Heart left ventricle (tissue), 16 donors: ENCODE measurements at regions not wholly inside any gene's neighbourhood (a gene's known extent, or its start where the extent isn't known, plus 50 kb on each side); places are given as distances from the start of the nearest gene placed in this dataset.

ENCODE experiments used
- ATAC-seq, 4 donors: fragments of 200-7000 bp; cut with Tn5 transposase; one replicate each; pipeline ENCODE4 v1.9.1; 2020 to 2022; ENCODE audit warnings: moderate library complexity in 4 of 4, mild to moderate bottlenecking in 3 of 4, moderate number of reproducible peaks in 1 of 4
- DNase-seq, 5 donors: peaks; one replicate each; pipeline ENCODE4 v3.0.0-alpha.2; 2020
- H3K27ac ChIP-seq, 12 donors: fragments of 200-600 bp; sonication (generic) in 4 of 12; one replicate each; pipeline versions ENCODE4 v1.5.0 to v1.8.0; 2016 to 2022; ENCODE audit warnings: mild to moderate bottlenecking in 2 of 12
- H3K27me3 ChIP-seq, 9 donors: fragments of 200-600 bp; sonication (generic) in 2 of 9; one replicate each; pipeline versions ENCODE4 v1.5.1 to v1.8.0; 2016 to 2022; ENCODE audit warnings: mild to moderate bottlenecking in 3 of 9
- H3K36me3 ChIP-seq, 9 donors: fragments of 200-600 bp; sonication (generic) in 2 of 9; one replicate each; pipeline versions ENCODE4 v1.5.0 to v1.8.0; 2018 to 2022; ENCODE audit warnings: mild to moderate bottlenecking in 2 of 9
- H3K4me1 ChIP-seq, 12 donors: fragments of 200-600 bp; sonication (generic) in 4 of 12; one replicate each; pipeline versions ENCODE4 v1.5.0 to v1.8.0; 2016 to 2022; ENCODE audit warnings: mild to moderate bottlenecking in 3 of 12
- H3K4me3 ChIP-seq, 12 donors: fragments of 200-600 bp; sonication (generic) in 4 of 12; one replicate each; pipeline versions ENCODE4 v1.5.0 to v1.8.0; 2017 to 2022; ENCODE audit warnings: mild to moderate bottlenecking in 9 of 12, moderate library complexity in 4 of 12
- H3K9me3 ChIP-seq, 12 donors: fragments of 200-600 bp; sonication (generic) in 4 of 12; one replicate each; pipeline versions ENCODE4 v1.5.0 to v1.8.0; 2016 to 2022; ENCODE audit warnings: mild to moderate bottlenecking in 1 of 12
- POLR2A ChIP-seq, 2 donors: fragments of 450-650 bp; IDR thresholded peaks; one replicate each; pipeline ENCODE4 v1.6.1; 2017; ENCODE audit warnings: antibody characterized with exemption in 2 of 2, mild to moderate bottlenecking in 2 of 2, moderate library complexity in 2 of 2
- WGBS, 4 donors: extraction: QIAGEN DNeasy Blood & Tissue Kit in 2 of 4; methylation state at CpG; one replicate each; pipeline versions ENCODE4 v1.1.5 to v1.1.7; 2013 to 2018; 5-methylcytosine and 5-hydroxymethylcytosine counted together
- intact Hi-C, 10 donors: fragments of 100-400 bp; cut with DNase I; formaldehyde crosslinking; loops; one replicate each; pipeline versions ENCODE4 v1.11.1 to v1.14.2; 2022
- TF ChIP-seq, protein P1 (sequence below), 12 donors: fragments of 200-600 bp; sonication (generic) in 4 of 12; IDR thresholded peaks; one replicate each; pipeline versions ENCODE4 v1.5.0 to v1.8.0; 2018 to 2022; ENCODE audit warnings: antibody characterized with exemption in 12 of 12, mild to moderate bottlenecking in 5 of 12
- donor health status: ischemic (EF 13 %, LVEDD 7.1; RV severe dilation, severe dysfunction).
- donor health status: healthy with polysubstance abuse.
- donor health status: DM: no; HTN: yes; CAD: no.
- donor health status: DM: no; HTN: no; CAD: no.
- donor health status: ischemic (EF 25% LVEDD 6.9; RV normal size, moderate dysfunction).
- donor health status: ischemic (EF 25% LVEDD 5.7; RV mildly dilated, moderate dysfunction).
- donor health status: healthy.
- donor health status: DM: yes; HTN: yes; CAD: no.
- donor health status: ischemic (EF 35%, LVEDD 5.7; RV mildly dilated, moderate dysfunction).
- donor health status: nonischemic (EF 11% LVEDD 7.7; RV severe dilation, severe dysfunction).
- donor health status: DM: yes; HTN: yes; CAD: no.
- donor health status: PGD.
- donor health status: ischemic (EF 29% LVEDD 5.4; RV normal size, mild dysfunction).
- donor health status: nonischemic (EF 23%, LVEDD 6.1; RV moderate dilation, normal function).

DNA sequence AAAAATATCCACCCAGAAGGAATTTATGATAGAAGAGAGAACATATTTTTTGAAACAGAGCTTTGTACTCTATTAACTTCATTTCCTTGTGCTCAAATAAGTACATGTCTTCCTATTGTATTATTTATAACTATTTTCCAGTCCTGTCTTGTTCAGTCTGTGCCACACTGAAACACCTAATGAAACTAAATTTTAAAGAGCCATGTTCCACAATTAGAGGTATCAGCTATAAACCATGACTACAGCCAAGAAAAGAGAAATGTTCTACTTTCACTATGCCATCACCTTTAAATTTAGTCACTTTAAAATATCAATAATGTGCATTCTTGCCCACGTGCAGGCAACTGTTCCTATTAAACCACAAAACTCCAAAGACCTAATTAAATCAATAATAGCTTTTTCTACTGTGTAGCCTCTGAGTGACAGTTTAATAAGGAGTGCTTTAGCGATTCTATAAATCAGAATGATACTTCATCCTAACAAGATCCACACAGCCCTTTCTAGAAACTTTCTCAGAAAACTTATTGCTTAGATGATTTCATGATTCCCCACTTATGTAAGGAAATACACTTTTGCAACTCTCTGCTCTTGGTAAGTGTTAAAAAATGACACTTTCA is 404.9 kb upstream of the CHRM3 start:
- H3K27ac ChIP-seq, result no peak overlapping the region
- H3K9me3 ChIP-seq, result no peaks in the 10 kb centered on the region
- TF ChIP-seq POLR2A (IDR thresholded peaks at IDR 0.05), result no peak
- TF ChIP-seq, protein P1, sequence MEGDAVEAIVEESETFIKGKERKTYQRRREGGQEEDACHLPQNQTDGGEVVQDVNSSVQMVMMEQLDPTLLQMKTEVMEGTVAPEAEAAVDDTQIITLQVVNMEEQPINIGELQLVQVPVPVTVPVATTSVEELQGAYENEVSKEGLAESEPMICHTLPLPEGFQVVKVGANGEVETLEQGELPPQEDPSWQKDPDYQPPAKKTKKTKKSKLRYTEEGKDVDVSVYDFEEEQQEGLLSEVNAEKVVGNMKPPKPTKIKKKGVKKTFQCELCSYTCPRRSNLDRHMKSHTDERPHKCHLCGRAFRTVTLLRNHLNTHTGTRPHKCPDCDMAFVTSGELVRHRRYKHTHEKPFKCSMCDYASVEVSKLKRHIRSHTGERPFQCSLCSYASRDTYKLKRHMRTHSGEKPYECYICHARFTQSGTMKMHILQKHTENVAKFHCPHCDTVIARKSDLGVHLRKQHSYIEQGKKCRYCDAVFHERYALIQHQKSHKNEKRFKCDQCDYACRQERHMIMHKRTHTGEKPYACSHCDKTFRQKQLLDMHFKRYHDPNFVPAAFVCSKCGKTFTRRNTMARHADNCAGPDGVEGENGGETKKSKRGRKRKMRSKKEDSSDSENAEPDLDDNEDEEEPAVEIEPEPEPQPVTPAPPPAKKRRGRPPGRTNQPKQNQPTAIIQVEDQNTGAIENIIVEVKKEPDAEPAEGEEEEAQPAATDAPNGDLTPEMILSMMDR (IDR thresholded peaks at IDR 0.05), result no peak
- intact Hi-C loops, result no loop called here
- ATAC-seq (no peak), DNase-seq (no peak)
- H3K4me1 ChIP-seq, result no peaks in the 10 kb centered on the region
- H3K27me3 ChIP-seq, result peaks cover 0 to 5% (median 0%) of the 10 kb centered on the region in 9 donors
- 61 to 74% (median 66%) methylated on average over 2 of the region's 2 CpGs for WGBS, 4 donors
- no peak overlapping the region for H3K4me3 ChIP-seq
- no peaks in the 10 kb centered on the region for H3K36me3 ChIP-seq

DNA sequence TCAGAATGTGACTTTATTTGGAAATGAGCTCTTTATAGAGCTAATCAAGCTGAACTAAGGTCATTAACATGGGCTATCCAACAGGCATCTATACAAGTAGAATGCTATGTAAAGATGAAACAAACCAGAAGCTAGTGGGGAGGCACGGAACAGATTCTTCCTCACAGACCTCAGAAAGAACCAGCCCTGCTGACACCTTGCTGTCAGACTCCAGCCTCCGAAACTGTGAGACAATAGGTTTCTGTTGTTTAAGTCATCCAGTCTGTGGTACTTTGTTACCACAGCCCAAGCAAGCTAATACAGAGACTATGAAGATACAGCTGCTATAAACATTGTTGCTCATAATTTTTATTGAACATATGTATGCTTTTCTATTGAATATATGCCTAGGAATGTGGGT is 406.3 kb upstream of the CHRM3 start:
- Histone ChIP-seq H3K36me3 (no peaks in the 10 kb centered on the region), H3K4me3 (no peak overlapping the region), H3K27ac (no peak overlapping the region), H3K9me3 (no peaks in the 10 kb centered on the region), H3K4me1 (no peaks in the 10 kb centered on the region), H3K27me3 (peaks cover 0 to 5% (median 0%) of the 10 kb centered on the region in 9 donors)
- no peak for TF ChIP-seq POLR2A (IDR thresholded peaks at IDR 0.05)
- TF ChIP-seq, protein P1 (IDR thresholded peaks at IDR 0.05), result no peak
- no peak for DNase-seq
- intact Hi-C loops, result no loop called here
- ATAC-seq, result no peak
- WGBS, 4 donors, result 61 to 73% (median 71%) methylated on average over 2 of the region's 2 CpGs

DNA sequence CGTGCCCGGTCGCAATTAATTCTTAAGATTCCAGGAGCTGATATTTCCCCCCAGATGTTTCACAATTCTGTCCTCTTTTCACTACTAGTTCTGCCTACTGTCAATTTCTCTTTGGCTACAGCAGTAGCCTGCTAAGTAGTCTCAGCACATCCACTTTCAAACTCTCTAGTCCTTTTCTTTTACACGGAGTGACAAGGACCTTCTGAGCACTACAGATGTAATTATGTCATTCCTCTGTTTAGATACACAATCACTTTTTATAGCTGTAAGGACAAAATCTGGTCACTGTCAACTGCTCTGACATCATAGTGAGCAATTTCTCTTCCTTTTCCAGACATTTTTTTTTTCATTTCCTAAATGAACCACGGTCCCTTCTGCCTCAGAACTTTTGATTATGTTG is 421.7 kb upstream of the CHRM3 start:
- Histone ChIP-seq H3K4me1 (no peaks in the 10 kb centered on the region), H3K9me3 (no peaks in the 10 kb centered on the region), H3K4me3 (no peak overlapping the region), H3K36me3 (no peaks in the 10 kb centered on the region), H3K27ac (no peak overlapping the region), H3K27me3 (no peaks in the 10 kb centered on the region)
- ATAC-seq (no peak), DNase-seq (no peak)
- no peak for TF ChIP-seq POLR2A (IDR thresholded peaks at IDR 0.05)
- TF ChIP-seq, protein P1 (IDR thresholded peaks at IDR 0.05), result no peak
- intact Hi-C loops, result no loop called here
- WGBS, 4 donors, result 47 to 63% (median 56%) methylated on average over 5 of the region's 5 CpGs

DNA sequence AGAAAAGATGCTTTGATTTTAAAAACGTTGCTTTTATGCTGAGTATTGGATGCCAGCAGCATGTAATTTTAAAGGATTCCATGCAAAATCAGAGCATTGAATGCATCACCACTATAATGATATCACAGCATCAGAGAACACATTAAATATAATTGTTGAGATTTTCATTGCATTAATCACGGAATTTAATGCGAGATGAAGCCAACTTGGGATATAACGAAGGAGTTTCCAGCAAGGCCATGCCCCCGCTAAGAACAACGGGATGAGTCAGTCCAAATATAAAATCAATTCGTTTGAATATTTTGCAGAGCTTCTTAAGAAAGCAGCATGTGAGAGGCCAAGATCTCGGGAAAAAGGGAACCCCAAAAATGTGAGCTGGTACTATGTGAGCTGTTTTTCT is 423.4 kb upstream of the CHRM3 start:
- no peak overlapping the region for H3K27ac ChIP-seq
- intact Hi-C loops, result no loop called here

More for the DNA sequence above, 423.4 kb upstream of the CHRM3 start:
- H3K9me3 ChIP-seq, result no peaks in the 10 kb centered on the region
- TF ChIP-seq, protein P1 (IDR thresholded peaks at IDR 0.05), result no peak
- H3K4me1 ChIP-seq, result no peaks in the 10 kb centered on the region
- no peak for DNase-seq
- no peak overlapping the region for H3K4me3 ChIP-seq
- no peaks in the 10 kb centered on the region for H3K27me3 ChIP-seq
- H3K36me3 ChIP-seq, result no peaks in the 10 kb centered on the region
- no peak for ATAC-seq
- 80 to 86% (median 85%) methylated on average over 8 of the region's 8 CpGs for WGBS, 4 donors
